ENCODE measurements at regions not wholly inside any gene's neighbourhood (a gene's known extent, or its start where the extent isn't known, plus 50 kb on each side); places are given as distances from the start of the nearest gene placed in this dataset.

DNA sequence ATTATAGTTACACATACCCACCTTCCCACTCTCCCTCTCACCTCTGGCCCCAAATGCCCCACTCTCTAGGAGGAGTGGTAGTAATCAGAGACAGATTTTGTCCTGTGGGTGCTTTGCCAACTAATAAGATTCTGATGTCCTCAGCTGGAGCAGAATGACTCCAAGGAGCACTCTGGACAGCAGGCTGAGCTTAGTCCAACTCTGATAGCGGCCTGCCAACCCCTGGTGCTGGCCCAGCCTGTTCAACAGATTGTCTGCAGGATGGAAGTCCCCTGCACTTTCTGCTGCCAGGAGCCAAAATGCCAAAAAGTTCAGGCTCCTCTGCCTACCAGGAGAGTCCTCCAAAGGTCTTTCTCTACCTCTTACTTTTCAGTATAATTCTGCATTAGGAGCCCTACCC is 160.5 kb upstream of the UMPS start:
- BruUV-seq (replicated peaks): no TSS peak
- no peaks in the 10 kb centered on the region for H3K36me3 ChIP-seq (replicated peaks in 1 of 2; ENCODE audit: control insufficient read depth in 1 of 2, insufficient read depth in 2 of 2, low read length in 2 of 2)
- H3K4me2 ChIP-seq (ENCODE audit: low read depth, low read length): no peak overlapping the region
- ChIA-PET CTCF (ENCODE audit: low intra/inter-chr PET ratio, low total read pairs) (no interaction called here), POLR2A (no interaction called here)
- no peak overlapping the region for H2AFZ ChIP-seq (ENCODE audit: low read length)
- H3K27me3 ChIP-seq (ENCODE audit: control insufficient read depth in 1 of 2, insufficient read depth in 2 of 2, low read length in 2 of 2): no peaks in the 10 kb centered on the region
- H3K79me2 ChIP-seq (ENCODE audit: insufficient read depth, low read length): no peaks in the 10 kb centered on the region
- H3K27ac ChIP-seq (ENCODE audit: extremely low read length, insufficient read depth, low read length): no peak overlapping the region
- H3K9ac ChIP-seq (ENCODE audit: insufficient read depth, low read depth, low read length): no peak overlapping the region
- no peak for TF ChIP-seq FOXK1 (CRISPR knock-in tag; IDR thresholded peaks at IDR 0.05; ENCODE audit: borderline replicate concordance, low read depth)
- TF ChIP-seq ZNF777 (CRISPR knock-in tag; IDR thresholded peaks at IDR 0.05): no peak
- TF ChIP-seq, protein P1, sequence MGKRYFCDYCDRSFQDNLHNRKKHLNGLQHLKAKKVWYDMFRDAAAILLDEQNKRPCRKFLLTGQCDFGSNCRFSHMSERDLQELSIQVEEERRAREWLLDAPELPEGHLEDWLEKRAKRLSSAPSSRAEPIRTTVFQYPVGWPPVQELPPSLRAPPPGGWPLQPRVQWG (CRISPR knock-in tag; IDR thresholded peaks at IDR 0.05; ENCODE audit: borderline replicate concordance, low read depth): no peak
- no peak for TF ChIP-seq HIVEP1 (CRISPR knock-in tag; IDR thresholded peaks at IDR 0.05)
- no peak for TF ChIP-seq HNRNPH1 (optimal IDR thresholded peaks at IDR 0.05; ENCODE audit: low read depth, low read length)
- TF ChIP-seq ZFP62 (CRISPR knock-in tag; IDR thresholded peaks at IDR 0.05): no peak
- TF ChIP-seq ZNF234 (CRISPR knock-in tag; conservative IDR thresholded peaks at IDR 0.05): no peak
- no peak for TF ChIP-seq TMF1 (CRISPR knock-in tag; IDR thresholded peaks at IDR 0.05; ENCODE audit: low read depth)
- no peak for TF ChIP-seq ZNF781 (CRISPR knock-in tag; IDR thresholded peaks at IDR 0.05; ENCODE audit: borderline replicate concordance, not compliant biosample characterization)
- TF ChIP-seq MYC (CRISPR knock-in tag; IDR thresholded peaks at IDR 0.05; ENCODE audit: borderline replicate concordance): no peak
- TF ChIP-seq ZNF775 (CRISPR knock-in tag; IDR thresholded peaks at IDR 0.05; ENCODE audit: borderline replicate concordance): no peak
- no peak for TF ChIP-seq MZF1 (CRISPR knock-in tag; IDR thresholded peaks at IDR 0.05; ENCODE audit: borderline replicate concordance)
- no peak for FAIRE-seq
- in situ Hi-C loops (cut with HindIII; ENCODE audit: extremely low pct_ligation_motif_present, low pct_unique_long_range_greater_than_20kb): loop anchor here (10.0 kb wide), 1 partner anchor 335 kb away; no protein-coding TSS in a partner anchor
- peaks cover 36% of the 10 kb centered on the region for H3K4me1 ChIP-seq (ENCODE audit: insufficient read depth, low read length)
- DNase-seq (ENCODE audit: low spot score): no peak
- no peak for ATAC-seq
- intact Hi-C loops (cut with micrococcal nuclease; ENCODE audit: unreplicated experiment): loop anchor here (10.0 kb wide), 1 partner anchor 175 kb away; no protein-coding TSS in a partner anchor
- 57% methylated on average over 1 of the region's 1 CpG for WGBS (ENCODE audit: low lambda C conversion rate)
- no peaks in the 10 kb centered on the region for H4K20me1 ChIP-seq (ENCODE audit: insufficient read depth, low read length)
- H3K9me3 ChIP-seq (ENCODE audit: low read length): no peaks in the 10 kb centered on the region
- H3K4me3 ChIP-seq (replicated peaks in 1 of 3; ENCODE audit: insufficient read depth in 1 of 3, low read depth in 2 of 3, low read length in 3 of 3): no peak overlapping the region

Data from HepG2 (cell line).